HEK293 (cell line): ENCODE measurements at regions not wholly inside any gene's neighbourhood (a gene's known extent, or its start where the extent isn't known, plus 50 kb on each side); places are given as distances from the start of the nearest gene placed in this dataset.
"Not testable (repeated sequence)": the region's sequence is repeated elsewhere in the genome, so short reads cannot be mapped to it uniquely, and the experiment has no call there.

Experiments
- CTCF ChIA-PET: fragments of 350-600 bp; formaldehyde crosslinking; extraction: SDS; loops from one replicate; lab custom pipeline; 2021; ENCODE audit warnings: antibody characterized with exemption; lab: Yijun Ruan, JAX
- POLR2A ChIA-PET: fragments of 300-600 bp; formaldehyde crosslinking; extraction: SDS; loops from one replicate; lab custom pipeline; 2020; ENCODE audit warnings: antibody characterized with exemption, inconsistent platforms; lab: Yijun Ruan, JAX
- H3K27ac ChIP-seq: fragments of 200-500 bp; sonication (Bioruptor generic); 2 replicates; pipeline ENCODE4 v1.5.1; 2014; ENCODE audit warnings: low read depth, low read length, control low read depth, inconsistent platforms; ENCODE audit errors: extremely low read depth
- H3K36me3 ChIP-seq, 2 experiments: fragments of 200-500 bp in 1 of 2; sonication (Bioruptor generic) in 1 of 2; 1 replicate in 1 of 2; 2 replicates in 1 of 2; pipeline ENCODE4 v1.5.1; 2014 to 2017; ENCODE audit warnings: inconsistent platforms in 2 of 2, low read length in 2 of 2; ENCODE audit not compliant: control insufficient read depth in 2 of 2, insufficient read depth in 1 of 2
- H3K4me1 ChIP-seq: fragments of 200-500 bp; sonication (Bioruptor generic); 2 replicates; pipeline ENCODE4 v1.5.1; 2014; ENCODE audit warnings: mild to moderate bottlenecking, low read length, inconsistent platforms; ENCODE audit not compliant: control insufficient read depth, insufficient read depth
- H3K4me3 ChIP-seq: 2 replicates; pipeline ENCODE4 v1.5.1; 2011; ENCODE audit warnings: low read depth, mild to moderate bottlenecking, control low read depth, low read length, moderate library complexity
- H3K9me3 ChIP-seq: fragments of 200-500 bp; sonication (Bioruptor generic); 2 replicates; pipeline ENCODE4 v1.5.1; 2014; ENCODE audit warnings: low read depth, low read length, inconsistent platforms; ENCODE audit not compliant: control insufficient read depth, insufficient read depth
- BCL6B ChIP-seq: fragments of 450-650 bp; formaldehyde crosslinking; IDR thresholded peaks from 2 replicates; pipeline ENCODE4 v1.5.1; 2017; ENCODE audit warnings: missing biosample characterization, missing genetic modification characterization
- HOXC10 ChIP-seq: sonication (generic); formaldehyde crosslinking; IDR thresholded peaks from 2 replicates; pipeline ENCODE4 v1.8.1; 2023; ENCODE audit warnings: mild to moderate bottlenecking, missing genetic modification reagents
- KLF16 ChIP-seq: fragments of 450-650 bp; formaldehyde crosslinking; IDR thresholded peaks from 2 replicates; pipeline ENCODE4 v1.5.1; 2017; ENCODE audit warnings: missing biosample characterization, missing genetic modification characterization
- KLF7 ChIP-seq: fragments of 450-650 bp; formaldehyde crosslinking; IDR thresholded peaks from 2 replicates; pipeline ENCODE4 v1.5.1; 2016; ENCODE audit warnings: missing biosample characterization, missing genetic modification characterization, borderline replicate concordance
- REST ChIP-seq: fragments of 450-650 bp; formaldehyde crosslinking; IDR thresholded peaks from 2 replicates; pipeline ENCODE4 v1.5.1; 2016; ENCODE audit warnings: missing biosample characterization, missing genetic modification characterization
- SP7 ChIP-seq: fragments of 450-650 bp; formaldehyde crosslinking; IDR thresholded peaks from 2 replicates; pipeline ENCODE4 v1.5.1; 2016; ENCODE audit warnings: missing biosample characterization, missing genetic modification characterization
- ZNF2 ChIP-seq: fragments of 450-650 bp; formaldehyde crosslinking; IDR thresholded peaks from 2 replicates; pipeline ENCODE4 v1.5.1; 2016; ENCODE audit warnings: missing biosample characterization, missing genetic modification characterization
- ZNF302 ChIP-seq: fragments of 450-650 bp; formaldehyde crosslinking; IDR thresholded peaks from 2 replicates; pipeline ENCODE4 v1.5.1; 2016; ENCODE audit warnings: missing biosample characterization, missing genetic modification characterization, low read depth
- ZNF341 ChIP-seq: fragments of 450-650 bp; formaldehyde crosslinking; IDR thresholded peaks from 2 replicates; pipeline ENCODE4; 2016; ENCODE audit warnings: low read depth, missing biosample characterization, missing genetic modification characterization
- ZNF449 ChIP-seq: fragments of 450-650 bp; formaldehyde crosslinking; IDR thresholded peaks from 2 replicates; pipeline ENCODE4 v1.5.1; 2017; ENCODE audit warnings: missing biosample characterization, mild to moderate bottlenecking, missing genetic modification characterization, moderate library complexity
- ZNF501 ChIP-seq: fragments of 450-650 bp; formaldehyde crosslinking; IDR thresholded peaks from 2 replicates; pipeline ENCODE4 v1.5.1; 2016; ENCODE audit warnings: missing biosample characterization, missing genetic modification characterization
- ZNF521 ChIP-seq: fragments of 450-650 bp; formaldehyde crosslinking; IDR thresholded peaks from 2 replicates; pipeline ENCODE4 v1.5.1; 2017; ENCODE audit warnings: missing biosample characterization, mild to moderate bottlenecking, missing genetic modification characterization
- ZNF555 ChIP-seq: fragments of 450-650 bp; formaldehyde crosslinking; conservative IDR thresholded peaks from 2 replicates; pipeline ENCODE4 v1.5.1; 2017; ENCODE audit warnings: missing biosample characterization, mild to moderate bottlenecking, missing genetic modification characterization, inconsistent platforms
- ZNF624 ChIP-seq: fragments of 450-650 bp; formaldehyde crosslinking; IDR thresholded peaks from 2 replicates; pipeline ENCODE4 v1.5.1; 2017; ENCODE audit warnings: missing biosample characterization, missing genetic modification characterization
- ZNF768 ChIP-seq: fragments of 450-650 bp; formaldehyde crosslinking; IDR thresholded peaks from 2 replicates; pipeline ENCODE4 v1.5.1; 2018; ENCODE audit warnings: missing biosample characterization, mild to moderate bottlenecking, missing genetic modification characterization
- ZNF791 ChIP-seq: fragments of 450-650 bp; formaldehyde crosslinking; IDR thresholded peaks from 2 replicates; pipeline ENCODE4 v1.5.1; 2016; ENCODE audit warnings: missing biosample characterization, missing genetic modification characterization
- ZNF837 ChIP-seq: fragments of 450-650 bp; formaldehyde crosslinking; IDR thresholded peaks from 2 replicates; pipeline ENCODE4 v1.5.1; 2016; ENCODE audit warnings: missing biosample characterization, missing genetic modification characterization

- Histone ChIP-seq H3K4me1 (no peaks in the 10 kb centered on the region), H3K36me3 (no peaks in the 10 kb centered on the region), H3K9me3 (no peaks in the 10 kb centered on the region), H3K4me3 (no peak overlapping the region), H3K27ac (no peak overlapping the region)
- no peak for TF ChIP-seq ZNF837
- TF ChIP-seq HOXC10 = no peak
- TF ChIP-seq KLF7 = no peak
- no peak for TF ChIP-seq ZNF521 (tag by site-specific recombination)
- no peak for TF ChIP-seq ZNF768 (tag by site-specific recombination)
- ChIA-PET POLR2A (no interaction called here), CTCF (no interaction called here)
Measured at GRCh38 chr11:70559516-70559915, 161.2 kb downstream of the CTTN start.

GRCh38 chr11:70560621-70561020, 162.3 kb downstream of the CTTN start:
- H3K27ac ChIP-seq, H3K4me3 ChIP-seq, H3K36me3 ChIP-seq, H3K4me1 ChIP-seq, H3K9me3 ChIP-seq: not testable (repeated sequence)
- ChIA-PET POLR2A (interaction anchor here (0.6 kb wide), 1 partner anchor 841 kb away, joined by 10 read pairs; no protein-coding TSS in a partner anchor), CTCF (interaction anchor here (0.6 kb wide), 1 partner anchor 1541 kb away, joined by 3 read pairs; no protein-coding TSS in a partner anchor)

GRCh38 chr11:70566768-70567530, 168.6 kb downstream of the CTTN start:
- TF ChIP-seq BCL6B (tag by site-specific recombination) = no peak
- TF ChIP-seq KLF16 = no peak
- TF ChIP-seq ZNF791 = no peak
- no peak for TF ChIP-seq ZNF449 (tag by site-specific recombination)
- TF ChIP-seq ZNF501 = no peak
- no peak for TF ChIP-seq ZNF2
- no peak for TF ChIP-seq SP7 (tag by site-specific recombination)
- TF ChIP-seq ZNF555 (tag by site-specific recombination) = no peak
- no peak for TF ChIP-seq REST (tag by site-specific recombination)
- TF ChIP-seq ZNF302 (tag by site-specific recombination) = no peak
- TF ChIP-seq ZNF341 (tag by site-specific recombination) = no peak
- no peak for TF ChIP-seq ZNF624
- H3K4me1 ChIP-seq = no peaks in the 10 kb centered on the region
- H3K9me3 ChIP-seq = no peaks in the 10 kb centered on the region
- POLR2A ChIA-PET = no interaction called here
- H3K36me3 ChIP-seq = no peaks in the 10 kb centered on the region
- CTCF ChIA-PET = no interaction called here
- H3K27ac ChIP-seq = no peak overlapping the region
- H3K4me3 ChIP-seq = no peak overlapping the region
